SH-SY5Y (cell line): ENCODE measurements at regions not wholly inside any gene's neighbourhood (a gene's known extent, or its start where the extent isn't known, plus 50 kb on each side); places are given as distances from the start of the nearest gene placed in this dataset.

Experiments used
- GATA2 ChIP-seq: IDR thresholded peaks from 2 replicates; pipeline ENCODE4 v1.6.1; 2011; ENCODE audit warnings: mild to moderate bottlenecking, low read depth, low read length
- GATA3 ChIP-seq: IDR thresholded peaks from 2 replicates; pipeline ENCODE4 v1.6.1; 2011; ENCODE audit warnings: low read depth, mild to moderate bottlenecking, low read length, moderate library complexity

GRCh38 chr7:73973091-73973490, 54.9 kb upstream of the ELN start:
- TF ChIP-seq GATA3 (no peak), GATA2 (no peak)

DNA sequence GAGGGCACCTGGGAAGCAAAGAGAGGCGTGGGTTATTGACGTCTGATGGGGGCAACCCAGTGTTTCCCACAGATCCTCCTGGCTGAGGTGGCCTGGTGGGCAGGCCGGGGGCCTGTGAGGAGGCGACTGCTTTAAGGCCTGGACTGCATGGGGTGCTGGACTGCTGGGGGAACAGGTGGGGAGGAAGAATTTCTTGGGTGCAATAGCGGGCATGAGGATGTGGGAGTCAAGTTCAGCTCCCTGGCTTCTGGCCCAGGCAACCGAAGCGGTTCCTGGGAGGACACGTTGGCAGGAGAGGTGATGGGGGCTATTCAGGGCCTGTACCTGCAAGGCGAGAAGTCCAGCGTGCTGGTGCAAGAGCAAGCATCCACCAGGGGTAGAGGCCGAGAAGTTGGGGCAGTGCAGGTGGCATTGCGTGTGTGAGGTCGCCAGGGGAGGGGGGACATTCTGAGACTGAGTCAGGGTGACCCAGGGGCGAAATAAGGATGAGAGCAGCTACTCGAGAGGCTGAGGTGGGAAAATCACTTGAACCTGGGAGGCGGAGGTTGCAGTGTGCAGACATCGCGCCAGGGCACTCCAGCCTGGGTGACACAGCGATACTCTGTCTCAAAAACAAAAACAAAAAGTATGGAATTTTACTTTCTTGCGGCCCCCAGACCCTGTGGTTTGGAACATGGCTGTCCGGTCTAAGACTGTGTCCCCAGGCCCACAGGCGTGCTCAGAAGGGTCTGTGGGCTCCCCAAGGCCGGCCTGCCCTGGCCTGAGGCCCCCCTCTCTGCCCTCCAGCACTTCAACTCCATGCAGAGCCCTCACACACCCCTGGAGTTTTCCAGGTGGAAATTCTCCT, 53.6 kb upstream of the ELN start:
- TF ChIP-seq GATA3 (no peak), GATA2 (no peak)

DNA sequence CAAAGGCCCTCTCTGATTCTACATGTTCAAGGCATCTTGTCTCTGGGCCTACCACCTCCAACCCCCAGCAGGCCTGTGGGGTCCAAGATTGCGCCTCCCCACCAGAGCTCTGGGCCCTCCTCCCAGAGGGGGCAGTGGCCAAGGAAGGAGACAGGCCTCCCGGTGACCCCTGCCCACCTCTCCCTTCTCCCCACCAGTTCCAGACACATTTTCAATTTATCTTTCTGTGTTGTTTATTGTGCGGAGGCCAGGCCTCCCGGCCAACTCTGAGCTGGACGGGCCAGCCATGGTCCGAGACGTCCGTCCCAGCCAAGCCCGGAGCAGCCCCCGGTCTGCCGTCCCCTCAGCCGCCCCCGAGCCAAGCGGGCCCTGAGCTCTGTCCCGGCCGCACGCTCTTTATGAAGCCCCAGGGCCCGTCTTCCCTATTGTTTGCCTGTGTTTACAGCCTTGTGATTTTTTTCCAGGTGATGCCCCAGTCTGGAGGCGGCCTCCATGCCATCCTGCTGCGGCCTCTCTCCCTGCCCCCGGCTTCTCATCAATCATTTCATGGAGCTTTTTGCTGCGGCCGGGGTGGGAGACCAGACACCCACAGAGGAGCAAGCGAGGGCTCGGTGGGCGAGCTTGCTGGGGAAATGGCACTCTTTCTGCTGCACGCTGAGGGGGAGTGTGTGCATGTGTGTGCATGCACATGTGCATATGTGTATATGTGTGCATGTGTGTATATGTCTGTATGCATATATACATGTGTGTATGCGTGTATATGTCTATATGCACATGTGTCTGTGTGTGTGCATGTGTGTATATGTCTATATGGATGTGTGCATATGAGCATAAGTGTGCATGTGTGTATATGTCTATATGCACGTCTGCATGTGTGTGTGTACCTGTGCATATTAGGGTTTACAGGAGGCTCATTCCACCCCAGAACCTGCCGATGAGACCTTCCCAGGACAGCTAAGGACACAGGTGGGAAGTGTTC, 52.7 kb upstream of the ELN start:
- TF ChIP-seq GATA2: no peak
- TF ChIP-seq GATA3: no peak

- TF ChIP-seq GATA2 (no peak), GATA3 (no peak)
These were observed 51.0 kb upstream of the ELN start for GRCh38 chr7:73976761-73977618.

GRCh38 chr7:73977619-73978618, 50.1 kb upstream of the ELN start:
- TF ChIP-seq GATA3 (no peak), GATA2 (no peak)
